ENCODE measurements at regions not wholly inside any gene's neighbourhood (a gene's known extent, or its start where the extent isn't known, plus 50 kb on each side); places are given as distances from the start of the nearest gene placed in this dataset.

DNA sequence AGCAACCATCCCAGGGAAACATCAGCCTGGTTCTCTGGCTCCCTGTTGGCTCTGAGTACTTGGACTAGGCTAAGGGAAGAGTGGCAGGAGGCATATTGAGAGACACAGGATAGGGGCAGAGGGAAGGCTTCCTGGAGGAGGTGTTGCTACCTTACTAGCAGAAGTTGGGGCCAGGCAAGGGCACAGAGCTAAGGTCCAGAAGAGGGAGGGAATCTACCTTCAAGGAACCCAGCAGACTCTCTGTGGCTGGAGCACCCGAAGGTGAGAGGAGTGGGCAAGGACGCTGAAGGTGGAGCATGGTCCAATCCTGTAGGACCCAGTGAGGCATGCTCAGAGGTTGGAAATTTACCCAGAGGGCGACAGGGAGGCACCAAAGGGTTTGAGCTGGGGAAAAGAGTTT, 191.9 kb downstream of the TFAP2C start:
- no peaks in the 10 kb centered on the region for H3K9me3 Mint-ChIP-seq (ENCODE audit: unreplicated experiment)
- H3K36me3 Mint-ChIP-seq (ENCODE audit: unreplicated experiment), result no peaks in the 10 kb centered on the region
- H3K27me3 Mint-ChIP-seq (ENCODE audit: unreplicated experiment), result no peaks in the 10 kb centered on the region
- DNase-seq, result no peak
- no peaks in the 10 kb centered on the region for H3K4me1 Mint-ChIP-seq (ENCODE audit: low read depth, unreplicated experiment)
- no peak overlapping the region for H3K4me3 Mint-ChIP-seq (ENCODE audit: unreplicated experiment)
- TF ChIP-seq, protein P1, sequence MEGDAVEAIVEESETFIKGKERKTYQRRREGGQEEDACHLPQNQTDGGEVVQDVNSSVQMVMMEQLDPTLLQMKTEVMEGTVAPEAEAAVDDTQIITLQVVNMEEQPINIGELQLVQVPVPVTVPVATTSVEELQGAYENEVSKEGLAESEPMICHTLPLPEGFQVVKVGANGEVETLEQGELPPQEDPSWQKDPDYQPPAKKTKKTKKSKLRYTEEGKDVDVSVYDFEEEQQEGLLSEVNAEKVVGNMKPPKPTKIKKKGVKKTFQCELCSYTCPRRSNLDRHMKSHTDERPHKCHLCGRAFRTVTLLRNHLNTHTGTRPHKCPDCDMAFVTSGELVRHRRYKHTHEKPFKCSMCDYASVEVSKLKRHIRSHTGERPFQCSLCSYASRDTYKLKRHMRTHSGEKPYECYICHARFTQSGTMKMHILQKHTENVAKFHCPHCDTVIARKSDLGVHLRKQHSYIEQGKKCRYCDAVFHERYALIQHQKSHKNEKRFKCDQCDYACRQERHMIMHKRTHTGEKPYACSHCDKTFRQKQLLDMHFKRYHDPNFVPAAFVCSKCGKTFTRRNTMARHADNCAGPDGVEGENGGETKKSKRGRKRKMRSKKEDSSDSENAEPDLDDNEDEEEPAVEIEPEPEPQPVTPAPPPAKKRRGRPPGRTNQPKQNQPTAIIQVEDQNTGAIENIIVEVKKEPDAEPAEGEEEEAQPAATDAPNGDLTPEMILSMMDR (IDR thresholded peaks at IDR 0.05; ENCODE audit: partially characterized antibody, unreplicated experiment), result no peak
- no peak overlapping the region for H3K27ac Mint-ChIP-seq (ENCODE audit: unreplicated experiment)

DNA sequence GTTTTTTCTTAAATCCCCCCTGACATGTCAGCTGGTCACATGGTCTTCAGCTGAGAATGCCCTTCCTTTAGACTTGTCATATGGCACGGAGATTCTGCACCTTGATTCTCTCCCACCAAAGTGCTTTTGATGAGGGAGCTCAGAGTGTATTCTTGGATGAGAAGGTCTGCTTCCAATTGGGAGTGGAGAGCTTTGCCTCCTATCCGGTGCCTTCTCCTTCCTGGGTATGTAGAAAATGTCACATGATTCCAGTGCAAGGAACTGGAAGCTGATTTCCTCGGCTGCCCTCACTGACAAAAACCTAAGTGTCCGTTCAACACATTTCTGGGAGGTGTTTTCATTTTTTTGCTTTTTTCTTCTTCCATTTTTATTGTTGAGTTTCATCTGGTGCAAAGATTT, 197.2 kb downstream of the TFAP2C start:
- no peak overlapping the region for H3K4me3 Mint-ChIP-seq (ENCODE audit: unreplicated experiment)
- no peaks in the 10 kb centered on the region for H3K36me3 Mint-ChIP-seq (ENCODE audit: unreplicated experiment)
- peaks cover 5% of the 10 kb centered on the region for H3K4me1 Mint-ChIP-seq (ENCODE audit: low read depth, unreplicated experiment)
- no peak overlapping the region for H3K27ac Mint-ChIP-seq (ENCODE audit: unreplicated experiment)
- H3K9me3 Mint-ChIP-seq (ENCODE audit: unreplicated experiment), result peaks cover 5% of the 10 kb centered on the region
- TF ChIP-seq, protein P1 (IDR thresholded peaks at IDR 0.05; ENCODE audit: partially characterized antibody, unreplicated experiment), result no peak
- DNase-seq, result no peak
- H3K27me3 Mint-ChIP-seq (ENCODE audit: unreplicated experiment), result peaks cover 4% of the 10 kb centered on the region

DNA sequence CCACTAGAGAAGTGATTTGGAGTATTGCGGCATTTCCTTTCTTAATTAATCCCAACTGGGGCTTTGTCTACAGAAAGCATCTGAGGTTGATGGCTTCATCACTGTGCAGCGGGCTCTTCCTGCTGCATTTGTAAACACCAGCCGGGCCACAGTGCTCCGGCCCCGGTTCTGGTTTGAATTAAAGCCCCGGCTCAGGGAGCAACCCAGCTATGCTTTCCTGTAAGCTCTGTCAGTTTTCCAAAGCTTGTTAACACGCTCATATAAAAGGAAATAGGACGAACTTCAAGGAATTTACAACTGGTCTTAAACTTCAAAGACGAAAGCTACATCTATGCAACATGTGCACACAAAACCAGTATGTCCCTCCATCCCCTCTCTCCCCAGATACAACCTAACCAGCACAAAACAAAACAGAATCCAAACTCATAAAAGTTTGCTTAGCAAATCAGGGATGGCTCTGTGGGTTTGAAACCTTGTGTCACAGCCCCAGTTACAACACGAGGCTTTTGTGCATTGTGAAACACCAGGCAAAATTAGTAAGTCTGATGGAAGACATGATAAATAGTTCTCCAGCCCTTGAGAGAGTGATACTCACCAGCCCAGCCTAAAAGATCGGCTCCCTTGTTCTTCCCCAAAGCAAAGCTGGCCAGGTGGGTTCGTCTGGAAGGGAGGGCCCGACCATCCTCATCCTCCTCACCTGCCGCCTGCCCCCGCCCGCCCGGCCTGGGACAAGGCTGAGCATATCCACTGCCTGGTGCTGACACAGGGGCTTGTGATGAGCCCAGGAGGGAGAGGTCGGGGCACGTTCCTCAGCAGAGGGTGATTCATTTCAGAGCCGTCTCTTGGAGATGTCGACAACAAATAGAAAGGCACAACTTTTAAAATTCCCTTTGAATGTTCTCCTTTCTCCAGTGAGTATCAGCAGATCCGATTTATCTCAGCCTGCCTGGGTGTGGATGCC, 197.9 kb downstream of the TFAP2C start:
- Mint-ChIP-seq H3K27me3 (ENCODE audit: unreplicated experiment) (peaks cover 4% of the 10 kb centered on the region), H3K9me3 (ENCODE audit: unreplicated experiment) (peaks cover 5% of the 10 kb centered on the region), H3K4me3 (ENCODE audit: unreplicated experiment) (no peak overlapping the region), H3K27ac (ENCODE audit: unreplicated experiment) (no peak overlapping the region), H3K36me3 (ENCODE audit: unreplicated experiment) (no peaks in the 10 kb centered on the region), H3K4me1 (ENCODE audit: low read depth, unreplicated experiment) (peaks cover 5% of the 10 kb centered on the region)
- TF ChIP-seq, protein P1 (IDR thresholded peaks at IDR 0.05; ENCODE audit: partially characterized antibody, unreplicated experiment), result no peak
- no peak for DNase-seq

DNA sequence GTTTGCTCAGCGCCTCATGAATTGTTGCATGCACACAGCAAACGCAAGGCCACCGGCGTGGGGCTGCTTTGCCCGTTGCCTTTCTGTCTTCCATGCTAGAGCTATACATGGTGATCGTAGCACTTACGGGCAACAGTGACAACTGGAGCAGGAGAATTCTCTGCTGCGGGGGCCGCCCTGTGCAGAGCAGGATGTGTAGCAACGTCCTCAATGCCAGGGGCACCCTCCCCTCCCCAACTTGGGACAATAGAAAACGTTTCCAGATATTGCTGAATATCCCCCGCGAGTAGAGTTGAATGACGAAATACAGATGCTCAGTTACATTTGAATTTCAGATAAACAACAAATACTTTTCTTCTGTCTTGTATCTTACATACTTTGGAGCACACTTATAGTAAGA, 198.7 kb downstream of the TFAP2C start:
- H3K36me3 Mint-ChIP-seq (ENCODE audit: unreplicated experiment), result no peaks in the 10 kb centered on the region
- H3K4me1 Mint-ChIP-seq (ENCODE audit: low read depth, unreplicated experiment), result peaks cover 5% of the 10 kb centered on the region
- H3K27me3 Mint-ChIP-seq (ENCODE audit: unreplicated experiment), result peaks cover 4% of the 10 kb centered on the region

More for the DNA sequence above, 198.7 kb downstream of the TFAP2C start:
- Mint-ChIP-seq H3K4me3 (ENCODE audit: unreplicated experiment) (no peak overlapping the region), H3K27ac (ENCODE audit: unreplicated experiment) (no peak overlapping the region), H3K9me3 (ENCODE audit: unreplicated experiment) (peaks cover 5% of the 10 kb centered on the region)
- TF ChIP-seq, protein P1 (IDR thresholded peaks at IDR 0.05; ENCODE audit: partially characterized antibody, unreplicated experiment), result no peak
- no peak for DNase-seq

All from glutamatergic neuron (in vitro differentiated cells).